Stimulated activated CD4-positive, alpha-beta T cell treated with anti-CD3 and anti-CD28 coated beads, Interleukin-15, amount 100 ng/mL, for 24 hours (primary cell): ENCODE measurements at regions not wholly inside any gene's neighbourhood (a gene's known extent, or its start where the extent isn't known, plus 50 kb on each side); places are given as distances from the start of the nearest gene placed in this dataset.
"Not testable (repeated sequence)": the region's sequence is repeated elsewhere in the genome, so short reads cannot be mapped to it uniquely, and the experiment has no call there.

Source experiments
- DNase-seq: peaks from one replicate; pipeline ENCODE4 v3.0.0-alpha.2; 2020

- not testable (repeated sequence) for DNase-seq
Measured at GRCh38 chr2:187784138-187784537, 229.9 kb upstream of the TFPI start.

DNA sequence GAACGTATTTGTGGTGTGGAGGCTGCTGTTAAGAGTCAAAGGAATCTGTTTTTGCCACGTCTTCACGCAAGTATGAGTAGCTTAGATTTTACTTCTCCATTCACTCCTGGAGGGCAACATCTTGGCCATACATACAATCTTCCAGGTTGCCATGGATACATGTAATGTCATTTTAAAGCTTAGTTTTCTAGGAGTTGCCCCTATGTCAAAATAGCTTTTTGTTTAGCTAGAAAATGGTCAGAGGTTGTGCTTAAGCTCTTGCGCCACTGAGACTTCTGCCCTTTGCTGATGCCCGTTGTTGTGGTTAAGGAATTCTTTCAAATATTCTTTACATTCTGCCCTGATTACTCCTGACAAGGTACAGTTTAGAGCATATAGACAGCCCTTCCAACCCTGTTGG lies 245.4 kb upstream of the TFPI start:
- no peak for DNase-seq

- DNase-seq: no peak
Measured at GRCh38 chr2:187803816-187804215, 249.6 kb upstream of the TFPI start.

- DNase-seq: no peak
Measured at GRCh38 chr2:187815113-187815512, 260.9 kb upstream of the TFPI start.

GRCh38 chr2:187819624-187820023 lies 265.4 kb upstream of the TFPI start:
- no peak for DNase-seq

DNA sequence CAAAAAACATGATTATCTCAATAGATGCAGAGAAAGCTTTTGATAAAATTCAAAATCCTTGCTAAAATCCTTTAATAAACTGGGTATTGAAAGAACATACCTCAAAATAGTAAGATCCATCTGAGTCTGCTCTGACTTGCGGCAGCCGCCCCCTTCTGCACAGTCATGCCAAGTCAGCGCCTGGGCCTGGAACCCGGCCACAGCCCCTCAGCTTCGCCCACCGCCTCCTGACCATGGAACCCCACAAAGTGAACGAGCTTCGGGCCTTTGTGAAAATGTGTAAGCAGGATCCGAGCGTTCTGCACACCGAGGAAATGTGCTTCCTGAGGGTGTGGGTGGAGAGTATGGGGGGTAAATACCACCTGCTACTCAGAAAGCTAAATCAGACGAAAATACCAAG lies 270.9 kb upstream of the TFPI start:
- no peak for DNase-seq

GRCh38 chr2:187826023-187826422 lies 271.8 kb upstream of the TFPI start:
- DNase-seq: no peak

GRCh38 chr2:187834787-187835186 lies 280.6 kb upstream of the TFPI start:
- DNase-seq: no peak

DNA sequence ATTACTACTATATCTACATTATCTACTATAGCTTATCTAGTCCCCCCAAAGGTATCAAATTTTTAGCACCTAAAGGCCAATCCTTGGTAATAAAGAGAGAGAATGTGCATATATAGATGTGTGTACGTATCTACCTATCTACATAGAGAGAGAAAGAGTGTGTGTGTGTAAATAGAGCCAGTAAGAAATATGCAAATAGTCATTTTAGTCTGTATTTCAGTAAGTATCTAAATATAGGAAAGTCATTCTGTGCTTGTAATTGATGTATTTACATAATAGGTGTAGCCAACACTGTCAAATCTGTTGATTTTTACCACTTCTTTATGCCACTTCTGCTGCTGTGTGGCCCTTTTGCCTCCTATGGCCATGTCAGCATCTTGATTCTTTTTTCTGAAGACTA lies 284.5 kb upstream of the TFPI start:
- no peak for DNase-seq

- DNase-seq: no peak
Measured at GRCh38 chr2:187842315-187842714, 288.1 kb upstream of the TFPI start.

DNA sequence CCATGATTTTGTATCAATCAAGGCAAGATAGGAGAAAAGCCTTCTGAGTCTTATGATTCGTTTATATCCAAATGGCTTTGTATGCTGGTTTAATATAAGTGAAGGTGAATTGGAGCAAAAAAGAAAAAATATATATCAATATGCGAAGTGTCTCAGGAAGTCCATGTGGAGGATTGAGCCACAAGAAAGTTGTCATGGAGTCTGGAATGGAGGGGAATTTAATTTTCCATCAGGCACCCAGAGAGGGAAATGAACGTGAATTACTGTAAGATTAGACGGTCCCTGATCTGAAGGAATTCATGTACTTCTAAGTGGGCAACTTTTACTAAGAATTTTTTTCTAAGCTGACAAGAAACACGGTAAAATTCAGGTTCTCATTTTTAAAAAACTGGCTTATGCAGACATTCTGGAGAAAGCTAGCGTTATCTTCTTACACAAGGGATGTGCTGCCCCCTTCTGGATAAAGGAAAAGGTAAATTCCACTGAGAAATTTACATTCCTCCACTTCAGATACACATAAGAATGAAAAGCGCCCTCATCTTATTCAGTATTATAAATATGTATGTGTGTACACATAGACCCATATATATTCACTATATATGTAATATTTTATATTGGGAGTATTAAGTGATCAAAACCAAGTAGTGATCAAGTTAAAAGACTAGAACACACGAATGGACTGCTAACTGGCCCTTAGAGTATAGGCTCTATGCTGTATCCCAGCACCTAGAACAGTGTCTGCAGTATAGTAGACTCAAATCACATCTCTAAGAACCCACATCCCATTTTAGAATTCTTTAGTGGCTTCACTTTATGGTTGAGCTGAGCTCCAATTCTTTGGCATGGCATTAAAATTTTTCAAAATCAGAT lies 289.0 kb upstream of the TFPI start:
- DNase-seq: no peak

DNA sequence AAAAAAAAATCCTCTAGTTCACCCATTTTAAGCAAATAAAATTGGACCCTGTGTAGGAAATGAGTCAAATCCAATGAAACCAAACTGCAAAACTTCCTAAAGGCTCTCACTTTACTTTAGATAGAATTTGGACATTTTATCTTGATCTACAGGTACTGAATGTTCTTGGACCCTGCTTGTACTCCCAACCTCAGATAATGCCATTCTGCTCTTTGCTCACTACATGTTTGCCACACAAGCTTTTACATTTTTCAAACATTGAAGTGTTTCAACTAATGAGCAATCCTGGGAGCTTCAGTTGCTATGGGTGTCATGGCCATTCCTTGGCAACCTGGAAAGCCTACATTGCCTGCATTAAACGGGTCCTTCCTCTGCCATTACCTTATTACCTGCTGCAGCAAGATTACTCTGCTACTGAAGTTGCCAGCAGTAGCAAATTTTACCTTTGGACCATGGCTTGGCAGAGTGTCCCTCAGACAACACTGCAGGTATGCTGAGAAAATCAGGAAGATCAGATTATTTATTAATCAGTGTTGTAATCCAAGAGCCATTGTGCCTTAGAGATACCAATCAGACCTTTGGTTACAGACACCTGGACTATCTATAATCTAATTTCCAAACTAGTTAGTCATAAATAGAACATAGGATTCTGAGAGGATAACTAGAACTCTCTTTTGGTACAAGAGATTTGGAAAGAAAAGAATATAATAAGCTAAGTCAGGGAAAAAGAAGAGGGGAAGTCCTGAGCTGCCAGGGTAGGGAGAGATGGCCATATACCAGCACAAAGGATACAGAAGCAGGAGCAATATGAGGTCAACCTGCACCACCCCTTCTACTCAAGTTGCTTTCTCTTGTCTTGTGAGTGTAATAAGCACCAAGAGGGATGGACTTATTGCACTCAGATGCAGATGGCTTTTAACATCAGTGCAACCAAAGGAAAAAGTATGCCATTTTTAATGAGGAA lies 293.3 kb upstream of the TFPI start:
- no peak for DNase-seq

DNA sequence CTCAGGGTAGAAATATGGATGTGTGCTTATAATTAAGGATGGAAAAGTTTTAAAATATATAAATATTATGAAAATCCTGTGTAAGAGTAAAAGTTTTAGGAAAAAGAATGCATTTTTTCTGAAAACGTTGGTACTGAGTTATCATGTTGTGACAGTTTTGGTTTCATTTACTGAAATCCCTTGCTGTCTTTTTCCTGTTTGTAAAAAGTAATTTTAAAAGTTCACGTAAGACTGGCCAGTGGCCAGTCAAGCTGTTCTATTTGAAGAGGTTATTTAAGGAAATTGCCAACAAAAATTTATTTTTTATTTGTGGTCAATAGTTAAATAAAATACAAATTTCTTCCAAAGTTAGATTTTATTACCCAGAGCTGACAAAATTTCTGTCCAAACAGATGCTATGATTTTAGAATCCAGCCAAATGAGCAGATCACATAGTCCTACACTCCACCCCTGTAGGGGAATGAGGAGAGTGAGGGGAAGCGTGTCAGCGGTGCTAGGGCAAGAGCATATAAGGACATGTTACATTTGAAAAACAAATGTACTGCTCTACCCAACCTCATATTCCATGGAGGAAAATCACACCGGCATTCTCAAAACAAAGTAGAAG lies 297.8 kb upstream of the TFPI start:
- DNase-seq: no peak

GRCh38 chr2:187853381-187853791 lies 299.2 kb upstream of the TFPI start:
- DNase-seq: no peak

GRCh38 chr2:187854801-187855200 lies 300.6 kb upstream of the TFPI start:
- no peak for DNase-seq

GRCh38 chr2:187855689-187856088 lies 301.5 kb upstream of the TFPI start:
- DNase-seq: no peak

GRCh38 chr2:187857826-187858225 lies 303.6 kb upstream of the TFPI start:
- DNase-seq: no peak

GRCh38 chr2:187862715-187863114 lies 308.5 kb upstream of the TFPI start:
- DNase-seq: no peak

- DNase-seq: no peak
Measured at GRCh38 chr2:187865025-187865424, 310.8 kb upstream of the TFPI start.

DNA sequence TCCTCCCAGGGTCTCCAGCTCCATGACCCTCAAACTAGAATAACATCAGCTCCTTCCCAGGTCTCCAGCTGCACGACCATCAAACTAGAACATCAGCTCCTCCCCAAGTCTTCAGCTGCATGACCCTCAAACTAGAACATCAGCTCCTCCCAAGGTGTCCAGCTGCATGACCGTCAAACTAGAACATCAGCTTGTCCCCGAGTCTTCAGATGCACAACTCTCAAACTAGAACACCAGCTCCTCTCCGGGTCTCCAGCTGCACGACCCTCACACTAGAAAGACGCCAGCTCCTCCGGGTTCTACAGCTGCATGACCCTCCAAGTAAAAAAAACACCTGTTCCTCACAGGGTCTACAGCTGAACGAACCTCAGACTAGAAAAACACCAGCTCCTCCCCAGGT lies 312.9 kb upstream of the TFPI start:
- no peak for DNase-seq

- no peak for DNase-seq
Measured at GRCh38 chr2:187869195-187869594, 315.0 kb upstream of the TFPI start.

GRCh38 chr2:187871506-187871905 lies 317.3 kb upstream of the TFPI start:
- DNase-seq: no peak

DNA sequence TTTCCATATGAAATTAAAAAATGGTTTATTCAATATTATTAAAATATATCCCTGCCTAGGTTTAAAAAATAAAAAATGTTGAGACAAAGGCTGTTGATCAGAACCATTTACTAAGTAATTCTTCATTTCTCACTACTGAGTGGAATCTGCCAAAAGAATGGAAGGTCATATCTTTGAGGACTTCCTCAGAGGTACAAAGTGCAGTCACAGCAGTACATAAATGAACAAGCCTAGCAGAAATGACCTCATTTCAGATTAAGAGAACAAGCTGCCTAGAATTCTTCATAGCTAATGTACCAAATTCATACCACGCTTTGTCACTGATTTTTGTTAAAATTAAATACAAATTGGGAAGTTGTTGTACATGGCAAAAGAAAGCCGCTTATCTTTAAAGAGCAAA lies 318.9 kb upstream of the TFPI start:
- DNase-seq: no peak
